ENCODE measurements at regions not wholly inside any gene's neighbourhood (a gene's known extent, or its start where the extent isn't known, plus 50 kb on each side); places are given as distances from the start of the nearest gene placed in this dataset.

GRCh38 chr11:29024386-29024785 is 916.2 kb downstream of the METTL15 start:
- intact Hi-C loops (cut with micrococcal nuclease), result no loop called here
- Mint-ChIP-seq H3K27ac (no peak overlapping the region), H3K9me3 (ENCODE audit: insufficient read depth) (peaks cover 5% of the 10 kb centered on the region), H3K27me3 (no peaks in the 10 kb centered on the region), H3K4me1 (no peaks in the 10 kb centered on the region), H3K4me3 (no peak overlapping the region)
- Histone ChIP-seq H3K27me3 (replicated peaks in 1 of 4; ENCODE audit: control extremely low read depth in 1 of 4, control insufficient read depth in 3 of 4, insufficient read depth in 4 of 4, low read length in 3 of 4) (no peaks in the 10 kb centered on the region), H3K9me3 (ENCODE audit: control extremely low read depth in 1 of 3, control insufficient read depth in 2 of 3, insufficient read depth in 1 of 3, low read length in 2 of 3) (peaks cover 0 to 8% (median 0%) of the 10 kb centered on the region in 3 donors), H3K4me1 (ENCODE audit: control insufficient read depth in 2 of 2, insufficient read depth in 2 of 2, low read length in 2 of 2) (no peaks in the 10 kb centered on the region), H3K4me2 (replicated peaks; ENCODE audit: low read depth, low read length, poor library complexity, severe bottlenecking) (no peak overlapping the region), H2AFZ (ENCODE audit: insufficient read depth, low read depth, low read length, poor library complexity, severe bottlenecking) (no peak overlapping the region), H4K20me1 (ENCODE audit: control insufficient read depth, insufficient read depth, low read length, poor library complexity, severe bottlenecking) (no peaks in the 10 kb centered on the region), H3K9ac (ENCODE audit: low read length) (no peak overlapping the region), H3K4me3 (ENCODE audit: control extremely low read depth in 1 of 5, extremely low read depth in 1 of 5, insufficient read depth in 1 of 5, low read depth in 2 of 5, low read length in 4 of 5) (no peak overlapping the region), H3K79me2 (ENCODE audit: control insufficient read depth, insufficient read depth, low read length) (no peaks in the 10 kb centered on the region), H3K27ac (ENCODE audit: low read length in 2 of 2) (no peak overlapping the region), H3K36me3 (replicated peaks in 1 of 2; ENCODE audit: control extremely low read depth in 1 of 2, control insufficient read depth in 1 of 2, extremely low read depth in 1 of 2, insufficient read depth in 2 of 2, low read length in 1 of 2) (no peaks in the 10 kb centered on the region)
- WGBS (ENCODE audit: insufficient coverage), result 100% methylated on average over 1 of the region's 4 CpGs
- TF ChIP-seq, protein P1, sequence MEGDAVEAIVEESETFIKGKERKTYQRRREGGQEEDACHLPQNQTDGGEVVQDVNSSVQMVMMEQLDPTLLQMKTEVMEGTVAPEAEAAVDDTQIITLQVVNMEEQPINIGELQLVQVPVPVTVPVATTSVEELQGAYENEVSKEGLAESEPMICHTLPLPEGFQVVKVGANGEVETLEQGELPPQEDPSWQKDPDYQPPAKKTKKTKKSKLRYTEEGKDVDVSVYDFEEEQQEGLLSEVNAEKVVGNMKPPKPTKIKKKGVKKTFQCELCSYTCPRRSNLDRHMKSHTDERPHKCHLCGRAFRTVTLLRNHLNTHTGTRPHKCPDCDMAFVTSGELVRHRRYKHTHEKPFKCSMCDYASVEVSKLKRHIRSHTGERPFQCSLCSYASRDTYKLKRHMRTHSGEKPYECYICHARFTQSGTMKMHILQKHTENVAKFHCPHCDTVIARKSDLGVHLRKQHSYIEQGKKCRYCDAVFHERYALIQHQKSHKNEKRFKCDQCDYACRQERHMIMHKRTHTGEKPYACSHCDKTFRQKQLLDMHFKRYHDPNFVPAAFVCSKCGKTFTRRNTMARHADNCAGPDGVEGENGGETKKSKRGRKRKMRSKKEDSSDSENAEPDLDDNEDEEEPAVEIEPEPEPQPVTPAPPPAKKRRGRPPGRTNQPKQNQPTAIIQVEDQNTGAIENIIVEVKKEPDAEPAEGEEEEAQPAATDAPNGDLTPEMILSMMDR (IDR thresholded peaks at IDR 0.05), result no peak
- no peak for TF ChIP-seq EZH2 (IDR thresholded peaks at IDR 0.05; ENCODE audit: borderline replicate concordance, insufficient read depth, low read depth, low read length, poor library complexity, severe bottlenecking)
- CTCF ChIA-PET, result no interaction called here
- ATAC-seq (ENCODE audit: low read depth), result no peak
- DNase-seq, result no peak
- POLR2A ChIA-PET, result no interaction called here

DNA sequence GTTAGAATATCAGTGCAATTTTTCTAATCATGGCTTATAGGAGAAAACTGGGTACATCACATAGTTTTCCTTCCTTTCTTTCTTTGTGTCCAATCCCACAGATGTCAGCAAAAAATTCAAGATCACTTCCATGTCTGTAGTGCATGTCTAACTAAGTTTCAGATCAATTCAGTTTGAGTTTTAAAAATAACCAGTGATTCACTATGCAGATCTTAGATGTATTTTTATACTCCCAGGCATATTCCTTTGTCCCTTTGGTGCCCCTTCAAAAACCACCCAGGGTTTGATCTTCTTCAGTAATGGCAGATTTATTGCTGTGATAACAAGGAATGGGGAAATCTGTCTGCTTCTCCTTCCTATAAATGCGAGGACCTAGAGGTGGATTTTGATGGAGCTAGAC is 915.6 kb downstream of the METTL15 start:
- ChIA-PET CTCF (no interaction called here), POLR2A (no interaction called here)
- H3K27me3 ChIP-seq (replicated peaks in 1 of 4; ENCODE audit: control extremely low read depth in 1 of 4, control insufficient read depth in 3 of 4, insufficient read depth in 4 of 4, low read length in 3 of 4), result no peaks in the 10 kb centered on the region
- no peaks in the 10 kb centered on the region for H4K20me1 ChIP-seq (ENCODE audit: control insufficient read depth, insufficient read depth, low read length, poor library complexity, severe bottlenecking)
- no peak overlapping the region for H3K9ac ChIP-seq (ENCODE audit: low read length)
- Mint-ChIP-seq H3K4me3 (no peak overlapping the region), H3K27ac (no peak overlapping the region), H3K4me1 (no peaks in the 10 kb centered on the region), H3K9me3 (ENCODE audit: insufficient read depth) (peaks cover 3% of the 10 kb centered on the region), H3K27me3 (no peaks in the 10 kb centered on the region)
- ATAC-seq (ENCODE audit: low read depth) (no peak), DNase-seq (no peak)
- no peak overlapping the region for H3K4me3 ChIP-seq (ENCODE audit: control extremely low read depth in 1 of 5, extremely low read depth in 1 of 5, insufficient read depth in 1 of 5, low read depth in 2 of 5, low read length in 4 of 5)
- H3K79me2 ChIP-seq (ENCODE audit: control insufficient read depth, insufficient read depth, low read length), result no peaks in the 10 kb centered on the region
- WGBS (ENCODE audit: insufficient coverage), result no CpG with 5 or more reads among the region's 1 CpG
- H3K4me1 ChIP-seq (ENCODE audit: control insufficient read depth in 2 of 2, insufficient read depth in 2 of 2, low read length in 2 of 2), result no peaks in the 10 kb centered on the region
- no peaks in the 10 kb centered on the region for H3K36me3 ChIP-seq (replicated peaks in 1 of 2; ENCODE audit: control extremely low read depth in 1 of 2, control insufficient read depth in 1 of 2, extremely low read depth in 1 of 2, insufficient read depth in 2 of 2, low read length in 1 of 2)
- peaks cover 0 to 2% (median 0%) of the 10 kb centered on the region in 3 donors for H3K9me3 ChIP-seq (ENCODE audit: control extremely low read depth in 1 of 3, control insufficient read depth in 2 of 3, insufficient read depth in 1 of 3, low read length in 2 of 3)
- TF ChIP-seq EZH2 (IDR thresholded peaks at IDR 0.05; ENCODE audit: borderline replicate concordance, insufficient read depth, low read depth, low read length, poor library complexity, severe bottlenecking), result no peak
- TF ChIP-seq, protein P1 (IDR thresholded peaks at IDR 0.05), result no peak
- intact Hi-C loops (cut with micrococcal nuclease), result no loop called here
- H2AFZ ChIP-seq (ENCODE audit: insufficient read depth, low read depth, low read length, poor library complexity, severe bottlenecking), result no peak overlapping the region
- H3K4me2 ChIP-seq (replicated peaks; ENCODE audit: low read depth, low read length, poor library complexity, severe bottlenecking), result no peak overlapping the region
- H3K27ac ChIP-seq (ENCODE audit: low read length in 2 of 2), result no peak overlapping the region

Data from B cell (primary cell).